ENCODE measurements at regions not wholly inside any gene's neighbourhood (a gene's known extent, or its start where the extent isn't known, plus 50 kb on each side); places are given as distances from the start of the nearest gene placed in this dataset.

DNA sequence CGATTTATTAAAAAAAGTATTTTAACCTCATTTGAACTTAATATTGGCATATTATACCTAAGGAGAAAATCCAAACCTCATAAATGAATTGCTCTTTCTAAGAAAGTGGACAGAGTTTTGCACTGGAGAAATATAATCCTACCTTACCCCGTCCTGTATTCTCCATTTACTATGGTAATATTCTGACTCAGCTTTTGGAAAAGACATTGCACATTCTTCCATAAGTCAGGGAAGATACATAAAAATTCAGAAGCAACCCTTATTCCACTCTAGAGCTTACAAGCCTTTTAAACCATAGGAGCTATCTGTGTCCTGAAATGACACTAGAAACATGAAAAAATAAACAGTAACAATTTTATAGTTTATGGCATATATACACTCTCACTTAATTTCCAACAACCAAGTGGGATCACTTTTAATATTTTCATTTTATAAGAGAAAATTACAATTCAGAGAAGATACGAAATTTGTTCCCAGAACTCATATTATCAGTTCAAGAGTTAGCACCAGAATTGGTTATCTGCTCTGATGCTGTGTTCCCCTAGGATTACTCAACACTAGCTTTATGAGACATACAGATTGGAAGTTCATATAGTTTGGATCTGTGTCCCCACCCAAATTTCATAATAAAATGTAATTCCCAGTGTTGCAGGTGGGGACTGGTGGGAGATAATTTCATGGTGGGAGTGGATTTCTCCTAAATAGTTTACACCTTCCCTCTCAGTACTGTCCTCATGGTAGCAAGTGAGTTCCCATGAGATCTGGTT, 359.4 kb downstream of the ARAP2 start:
- TF ChIP-seq, protein P1, sequence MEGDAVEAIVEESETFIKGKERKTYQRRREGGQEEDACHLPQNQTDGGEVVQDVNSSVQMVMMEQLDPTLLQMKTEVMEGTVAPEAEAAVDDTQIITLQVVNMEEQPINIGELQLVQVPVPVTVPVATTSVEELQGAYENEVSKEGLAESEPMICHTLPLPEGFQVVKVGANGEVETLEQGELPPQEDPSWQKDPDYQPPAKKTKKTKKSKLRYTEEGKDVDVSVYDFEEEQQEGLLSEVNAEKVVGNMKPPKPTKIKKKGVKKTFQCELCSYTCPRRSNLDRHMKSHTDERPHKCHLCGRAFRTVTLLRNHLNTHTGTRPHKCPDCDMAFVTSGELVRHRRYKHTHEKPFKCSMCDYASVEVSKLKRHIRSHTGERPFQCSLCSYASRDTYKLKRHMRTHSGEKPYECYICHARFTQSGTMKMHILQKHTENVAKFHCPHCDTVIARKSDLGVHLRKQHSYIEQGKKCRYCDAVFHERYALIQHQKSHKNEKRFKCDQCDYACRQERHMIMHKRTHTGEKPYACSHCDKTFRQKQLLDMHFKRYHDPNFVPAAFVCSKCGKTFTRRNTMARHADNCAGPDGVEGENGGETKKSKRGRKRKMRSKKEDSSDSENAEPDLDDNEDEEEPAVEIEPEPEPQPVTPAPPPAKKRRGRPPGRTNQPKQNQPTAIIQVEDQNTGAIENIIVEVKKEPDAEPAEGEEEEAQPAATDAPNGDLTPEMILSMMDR (IDR thresholded peaks at IDR 0.05; ENCODE audit: control extremely low read depth in 1 of 3, insufficient read depth in 1 of 3, low read depth in 1 of 3, low read length in 3 of 3) = no peak
- no peak for TF ChIP-seq CBX5 (IDR thresholded peaks at IDR 0.05; ENCODE audit: low read depth, low read length)
- no peak for TF ChIP-seq RAD21 (IDR thresholded peaks at IDR 0.05 in 1 of 2, conservative IDR thresholded peaks at IDR 0.05 in 1 of 2; ENCODE audit: low read depth in 2 of 2, low read length in 2 of 2)
- no peak for TF ChIP-seq CHD1 (IDR thresholded peaks at IDR 0.05; ENCODE audit: low read depth, low read length)
- no peak for TF ChIP-seq EZH2 (IDR thresholded peaks at IDR 0.05; ENCODE audit: low read depth, low read length, severe bottlenecking)
